OCI-LY3 (cell line): ENCODE measurements at regions not wholly inside any gene's neighbourhood (a gene's known extent, or its start where the extent isn't known, plus 50 kb on each side); places are given as distances from the start of the nearest gene placed in this dataset.
"Not testable (repeated sequence)": the region's sequence is repeated elsewhere in the genome, so short reads cannot be mapped to it uniquely, and the experiment has no call there.

Experiments
- H2AFZ ChIP-seq: fragments of 200-600, 300-600 bp; shearing (Covaris generic); 2 replicates; pipeline ENCODE4 v1.6.0; 2014; ENCODE audit warnings: antibody characterized with exemption, low read depth, low read length
- H3K27ac ChIP-seq: fragments of 200-600, 300-600 bp; sonication (generic); 2 replicates; pipeline ENCODE4 v1.5.1; 2014; ENCODE audit warnings: mild to moderate bottlenecking, low read length, moderate library complexity, mixed read lengths
- H3K27me3 ChIP-seq: fragments of 200-600, 300-600 bp; sonication (generic); 2 replicates; pipeline ENCODE4 v1.6.1; 2014; ENCODE audit warnings: low read depth, low read length, mixed read lengths
- H3K36me3 ChIP-seq: fragments of 200-600, 300-600 bp; sonication (generic); replicated peaks from 2 replicates; pipeline ENCODE3; 2014; ENCODE audit warnings: low read depth, low read length, mixed read lengths
- H3K4me1 ChIP-seq: fragments of 300-600, 200-600 bp; sonication (generic); 2 replicates; pipeline ENCODE4 v1.6.1; 2014; ENCODE audit warnings: low read length, mixed read lengths
- H3K4me2 ChIP-seq: fragments of 200-600, 300-600 bp; sonication (generic); 2 replicates; pipeline ENCODE4 v1.6.1; 2014; ENCODE audit warnings: low read length, mixed read lengths
- H3K4me3 ChIP-seq: fragments of 300-600, 200-600 bp; sonication (generic); 2 replicates; pipeline ENCODE4 v1.5.1; 2014; ENCODE audit warnings: antibody characterized with exemption, mild to moderate bottlenecking, low read length, moderate library complexity
- H3K79me2 ChIP-seq: fragments of 300-600, 200-600 bp; shearing (Covaris generic); 2 replicates; pipeline ENCODE4 v1.6.1; 2014; ENCODE audit warnings: mild to moderate bottlenecking, low read length, mixed read lengths
- H3K9ac ChIP-seq: fragments of 300-600, 200-600 bp; shearing (Covaris generic); 2 replicates; pipeline ENCODE4 v1.6.0; 2014; ENCODE audit warnings: mild to moderate bottlenecking, low read length, moderate library complexity
- H3K9me3 ChIP-seq: fragments of 200-600, 300-600 bp; shearing (Covaris generic); 2 replicates; pipeline ENCODE4 v1.6.1; 2014; ENCODE audit warnings: low read length, mixed read lengths; ENCODE audit not compliant: insufficient read depth
- H4K20me1 ChIP-seq: fragments of 200-600, 300-600 bp; sonication (generic); 2 replicates; pipeline ENCODE4 v1.6.1; 2016; ENCODE audit warnings: low read length, mixed read lengths; ENCODE audit not compliant: insufficient read depth
- EZH2phosphoT487 ChIP-seq: fragments of 200-600 bp; shearing (Covaris generic); IDR thresholded peaks from 2 replicates; pipeline ENCODE4 v1.6.1; 2018; ENCODE audit warnings: antibody characterized with exemption, mixed run types, low read depth
- TF ChIP-seq, protein P1 (sequence below): fragments of 200-600, 300-600 bp; sonication (generic); IDR thresholded peaks from 2 replicates; pipeline ENCODE4 v1.5.1; 2014; ENCODE audit warnings: antibody characterized with exemption, low read length, low read depth

DNA sequence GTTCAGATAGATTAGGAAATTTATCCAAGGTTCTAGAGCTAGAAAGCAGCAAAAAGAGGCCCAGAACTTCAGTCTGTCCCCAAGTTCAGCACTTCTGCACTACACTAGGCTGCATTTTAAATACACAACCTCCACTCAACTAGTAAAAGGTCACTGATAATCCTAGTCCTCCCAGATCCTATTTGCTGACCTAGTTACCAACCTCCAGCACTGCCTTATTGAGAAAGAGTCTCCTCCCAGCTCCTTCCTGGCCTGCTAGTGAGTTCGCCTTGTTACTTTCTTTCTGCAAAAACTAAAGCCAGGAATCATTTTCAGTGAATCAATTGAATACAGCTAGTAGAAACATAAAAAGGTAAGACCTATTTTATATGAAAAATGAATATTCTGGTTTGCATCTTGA, 84.1 kb upstream of the ZNF800 start:
- Histone ChIP-seq H3K27me3 (peaks cover 18% of the 10 kb centered on the region; the same call in 1 of the 2 replicates), H3K9me3 (no peaks in the 10 kb centered on the region), H2AFZ (no peak overlapping the region), H4K20me1 (no peaks in the 10 kb centered on the region), H3K4me3 (no peak overlapping the region), H3K27ac (no peak overlapping the region), H3K36me3 (no peaks in the 10 kb centered on the region), H3K9ac (no peak overlapping the region), H3K79me2 (no peaks in the 10 kb centered on the region), H3K4me2 (no peak overlapping the region), H3K4me1 (no peaks in the 10 kb centered on the region)
- TF ChIP-seq, protein P1, sequence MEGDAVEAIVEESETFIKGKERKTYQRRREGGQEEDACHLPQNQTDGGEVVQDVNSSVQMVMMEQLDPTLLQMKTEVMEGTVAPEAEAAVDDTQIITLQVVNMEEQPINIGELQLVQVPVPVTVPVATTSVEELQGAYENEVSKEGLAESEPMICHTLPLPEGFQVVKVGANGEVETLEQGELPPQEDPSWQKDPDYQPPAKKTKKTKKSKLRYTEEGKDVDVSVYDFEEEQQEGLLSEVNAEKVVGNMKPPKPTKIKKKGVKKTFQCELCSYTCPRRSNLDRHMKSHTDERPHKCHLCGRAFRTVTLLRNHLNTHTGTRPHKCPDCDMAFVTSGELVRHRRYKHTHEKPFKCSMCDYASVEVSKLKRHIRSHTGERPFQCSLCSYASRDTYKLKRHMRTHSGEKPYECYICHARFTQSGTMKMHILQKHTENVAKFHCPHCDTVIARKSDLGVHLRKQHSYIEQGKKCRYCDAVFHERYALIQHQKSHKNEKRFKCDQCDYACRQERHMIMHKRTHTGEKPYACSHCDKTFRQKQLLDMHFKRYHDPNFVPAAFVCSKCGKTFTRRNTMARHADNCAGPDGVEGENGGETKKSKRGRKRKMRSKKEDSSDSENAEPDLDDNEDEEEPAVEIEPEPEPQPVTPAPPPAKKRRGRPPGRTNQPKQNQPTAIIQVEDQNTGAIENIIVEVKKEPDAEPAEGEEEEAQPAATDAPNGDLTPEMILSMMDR = no peak
- no peak for TF ChIP-seq EZH2phosphoT487

DNA sequence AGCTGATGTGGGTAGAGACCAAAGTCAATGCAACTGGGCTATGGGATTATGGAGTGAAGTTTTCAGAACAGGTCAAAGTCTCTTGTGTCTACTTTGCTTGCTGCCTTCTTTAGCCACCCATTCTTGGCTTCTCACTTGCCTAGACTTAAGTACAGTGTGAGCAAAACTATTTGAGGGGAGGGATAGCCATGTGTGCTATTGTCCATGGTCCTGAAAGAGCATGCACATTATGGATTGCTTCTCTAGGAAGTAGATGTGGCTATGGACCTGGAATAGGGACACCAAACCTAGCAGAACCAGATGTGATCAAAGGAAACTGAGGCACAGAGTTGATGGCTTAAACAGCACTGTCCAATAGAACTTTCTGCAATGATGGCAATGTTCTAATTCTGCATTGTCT, 81.9 kb upstream of the ZNF800 start:
- H3K27me3 ChIP-seq = 0 out of 2 replicates have a peak, but pooled peaks cover 13% of the 10 kb centered on the region
- no peak overlapping the region for H3K4me2 ChIP-seq
- no peak overlapping the region for H3K27ac ChIP-seq
- no peaks in the 10 kb centered on the region for H3K79me2 ChIP-seq
- H3K4me3 ChIP-seq = no peak overlapping the region
- H3K36me3 ChIP-seq = no peaks in the 10 kb centered on the region
- no peaks in the 10 kb centered on the region for H4K20me1 ChIP-seq
- no peak overlapping the region for H3K9ac ChIP-seq
- TF ChIP-seq, protein P1 = no peak
- no peak for TF ChIP-seq EZH2phosphoT487
- no peaks in the 10 kb centered on the region for H3K9me3 ChIP-seq
- H2AFZ ChIP-seq = no peak overlapping the region
- H3K4me1 ChIP-seq = no peaks in the 10 kb centered on the region

DNA sequence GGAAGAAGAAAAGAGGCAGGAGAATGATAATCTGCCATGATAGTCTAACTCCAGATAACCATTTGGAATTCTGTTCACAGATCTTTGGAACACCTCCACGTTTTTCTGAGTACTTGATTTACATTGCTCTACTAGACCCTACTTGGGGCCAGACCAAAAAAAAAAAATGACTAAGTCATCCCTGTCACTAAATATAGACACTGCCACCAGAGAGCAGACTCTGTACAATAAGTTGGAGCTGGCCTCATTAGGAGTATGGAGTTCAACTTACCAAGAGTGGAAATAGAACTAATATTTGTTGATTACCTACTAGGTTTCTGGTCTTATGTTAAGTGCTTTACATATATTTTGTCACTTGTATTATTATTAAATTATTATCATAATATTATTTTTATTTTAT, 80.9 kb upstream of the ZNF800 start:
- H4K20me1 ChIP-seq = no peaks in the 10 kb centered on the region
- no peak overlapping the region for H2AFZ ChIP-seq
- H3K4me2 ChIP-seq = no peak overlapping the region
- TF ChIP-seq, protein P1 = 0 out of 2 replicates have a peak, but pooled peaks have one; percentile 7
- no peak for TF ChIP-seq EZH2phosphoT487
- no peak overlapping the region for H3K4me3 ChIP-seq
- 0 out of 2 replicates have a peak, but pooled peaks cover 6% of the 10 kb centered on the region for H3K27me3 ChIP-seq
- no peak overlapping the region for H3K9ac ChIP-seq
- no peaks in the 10 kb centered on the region for H3K79me2 ChIP-seq
- no peaks in the 10 kb centered on the region for H3K9me3 ChIP-seq
- no peaks in the 10 kb centered on the region for H3K4me1 ChIP-seq
- H3K36me3 ChIP-seq = no peaks in the 10 kb centered on the region
- no peak overlapping the region for H3K27ac ChIP-seq

DNA sequence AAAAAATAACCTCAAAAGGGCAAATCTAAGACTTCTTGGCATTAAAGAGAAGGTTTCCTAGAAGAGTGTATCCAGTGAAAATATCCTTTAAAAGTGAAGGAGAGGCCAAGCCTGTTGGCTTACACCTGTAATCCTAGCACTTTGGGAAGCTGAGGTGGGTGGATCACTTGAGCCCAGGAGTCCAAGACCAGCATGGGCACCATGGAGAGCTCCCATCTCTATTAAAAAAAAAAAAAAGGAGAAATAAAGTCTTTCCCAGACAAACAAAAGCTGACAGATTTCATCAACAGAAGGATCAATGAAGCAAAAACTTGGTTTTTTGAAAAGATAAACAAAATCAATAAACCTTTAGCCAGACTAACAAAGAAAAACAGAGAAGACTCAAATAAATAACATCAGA, 67.6 kb upstream of the ZNF800 start:
- no peak overlapping the region for H3K9ac ChIP-seq
- no peak overlapping the region for H3K4me2 ChIP-seq
- no peaks in the 10 kb centered on the region for H3K36me3 ChIP-seq
- H3K4me3 ChIP-seq = no peak overlapping the region
- TF ChIP-seq, protein P1 = no peak
- no peak for TF ChIP-seq EZH2phosphoT487
- H3K9me3 ChIP-seq = no peaks in the 10 kb centered on the region
- H4K20me1 ChIP-seq = no peaks in the 10 kb centered on the region
- H3K27me3 ChIP-seq = 0 out of 2 replicates have a peak, but pooled peaks cover 2% of the 10 kb centered on the region
- H2AFZ ChIP-seq = no peak overlapping the region
- H3K4me1 ChIP-seq = no peaks in the 10 kb centered on the region
- H3K27ac ChIP-seq = no peak overlapping the region
- no peaks in the 10 kb centered on the region for H3K79me2 ChIP-seq

DNA sequence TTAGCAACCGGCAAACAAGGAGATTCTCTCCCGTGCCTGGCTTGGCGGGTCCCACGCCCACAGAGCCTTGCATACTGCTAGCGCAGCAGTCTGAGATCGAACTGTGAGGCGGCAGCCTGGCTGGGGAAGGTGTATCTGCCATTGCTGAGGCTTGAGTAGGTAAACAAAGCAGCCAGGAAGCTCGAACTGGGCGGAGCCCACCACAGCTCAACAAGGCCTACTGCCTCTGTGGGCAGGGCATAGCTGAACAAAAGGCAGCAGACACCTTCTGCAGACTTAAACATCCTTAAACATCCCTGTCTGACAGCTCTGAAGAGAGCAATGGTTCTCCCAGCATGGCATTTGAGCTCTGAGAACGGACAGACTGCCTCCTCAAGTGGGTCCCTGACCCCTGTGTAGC, 58.8 kb upstream of the ZNF800 start:
- H2AFZ ChIP-seq = not testable (repeated sequence)

More for the DNA sequence above, 58.8 kb upstream of the ZNF800 start:
- H3K4me3 ChIP-seq, H3K9ac ChIP-seq, H3K36me3 ChIP-seq, H4K20me1 ChIP-seq, H3K9me3 ChIP-seq, H3K4me2 ChIP-seq, H3K27ac ChIP-seq, H3K79me2 ChIP-seq, H3K4me1 ChIP-seq: not testable (repeated sequence)
- peaks cover 16% of the 10 kb centered on the region for H3K27me3 ChIP-seq
